IMR-90 (cell line): ENCODE measurements at regions not wholly inside any gene's neighbourhood (a gene's known extent, or its start where the extent isn't known, plus 50 kb on each side); places are given as distances from the start of the nearest gene placed in this dataset.

ENCODE experiments used
- ATAC-seq: fragments of 200-7000 bp; cut with Tn5 transposase; 2 replicates; pipeline ENCODE4 v1.9.1; 2020; ENCODE audit warnings: low read depth, mild to moderate bottlenecking, moderate library complexity
- BruUV-seq: library from RNA; stranded (reverse); fragments of 400-500 nt; replicated peaks from 2 replicates; lab custom pipeline; 2021; lab: Mats Ljungman, UMichigan
- CTCF ChIA-PET: fragments of 300-600 bp; formaldehyde crosslinking; extraction: SDS; loops from one replicate; lab custom pipeline; 2021; ENCODE audit warnings: antibody characterized with exemption; lab: Yijun Ruan, JAX
- POLR2A ChIA-PET: fragments of 300-600 bp; sonication (Branson Sonifier 250); formaldehyde crosslinking; loops from one replicate; lab custom pipeline; 2022; ENCODE audit warnings: antibody characterized with exemption; ENCODE audit not compliant: unreplicated experiment; lab: Charles Lee
- DNase-seq: peaks from one replicate; pipeline ENCODE4 v3.0.0; 2013
- H2AFZ ChIP-seq: replicated peaks from 2 replicates; pipeline ENCODE3; 2013; ENCODE audit warnings: low read length, mild to moderate bottlenecking; ENCODE audit not compliant: poor library complexity
- H2AK5ac ChIP-seq: 2 replicates; pipeline ENCODE4 v1.6.1; 2013; ENCODE audit warnings: low read depth, low read length, inconsistent platforms
- H2AK9ac ChIP-seq: replicated peaks from 2 replicates; pipeline ENCODE3; 2013; ENCODE audit warnings: mild to moderate bottlenecking, low read depth, low read length, moderate library complexity; ENCODE audit not compliant: poor library complexity
- H2BK120ac ChIP-seq: 2 replicates; pipeline ENCODE4 v1.6.1; 2013; ENCODE audit warnings: low read depth, low read length, inconsistent platforms
- H2BK15ac ChIP-seq: 3 replicates; pipeline ENCODE4 v1.6.1; 2013; ENCODE audit warnings: low read depth, low read length, inconsistent platforms
- H2BK20ac ChIP-seq: 2 replicates; pipeline ENCODE4 v1.6.1; 2013; ENCODE audit warnings: low read depth, mild to moderate bottlenecking, inconsistent platforms, low read length, moderate library complexity
- H2BK5ac ChIP-seq: 2 replicates; pipeline ENCODE4 v1.6.1; 2013; ENCODE audit warnings: mild to moderate bottlenecking, low read depth, low read length, inconsistent platforms; ENCODE audit not compliant: poor library complexity, severe bottlenecking
- H3K14ac ChIP-seq: replicated peaks from 2 replicates; pipeline ENCODE4 v1.6.1; 2013; ENCODE audit warnings: low read depth, low read length, inconsistent platforms
- H3K18ac ChIP-seq: 2 replicates; pipeline ENCODE4 v1.6.1; 2013; ENCODE audit warnings: low read depth, low read length, control low read depth
- H3K23ac ChIP-seq: 2 replicates; pipeline ENCODE4 v1.6.1; 2013; ENCODE audit warnings: low read depth, low read length, inconsistent platforms
- H3K27ac ChIP-seq: 2 replicates; pipeline ENCODE4 v1.5.1; 2013; ENCODE audit warnings: mild to moderate bottlenecking, control low read depth, low read length; ENCODE audit not compliant: insufficient read depth
- H3K27me3 ChIP-seq: 2 replicates; pipeline ENCODE4 v1.6.1; 2013; ENCODE audit warnings: low read length; ENCODE audit not compliant: control insufficient read depth, insufficient read depth
- H3K36me3 ChIP-seq: 2 replicates; pipeline ENCODE4 v1.6.1; 2013; ENCODE audit warnings: low read length, mixed read lengths; ENCODE audit not compliant: control insufficient read depth, insufficient read depth
- H3K4ac ChIP-seq: 2 replicates; pipeline ENCODE4 v1.6.1; 2013; ENCODE audit warnings: low read depth, low read length, inconsistent platforms
- H3K4me1 ChIP-seq: 2 replicates; pipeline ENCODE4 v1.6.1; 2013; ENCODE audit warnings: low read length, mixed read lengths; ENCODE audit not compliant: control insufficient read depth, insufficient read depth
- H3K4me2 ChIP-seq: 2 replicates; pipeline ENCODE4 v1.6.1; 2013; ENCODE audit warnings: low read depth, mild to moderate bottlenecking, control low read depth, low read length, moderate library complexity
- H3K4me3 ChIP-seq: 2 replicates; pipeline ENCODE4 v1.5.1; 2013; ENCODE audit warnings: low read depth, mild to moderate bottlenecking, control low read depth, low read length, moderate library complexity; ENCODE audit not compliant: insufficient read depth
- H3K56ac ChIP-seq: 2 replicates; pipeline ENCODE4 v1.6.1; 2013; ENCODE audit warnings: low read length, inconsistent platforms; ENCODE audit not compliant: insufficient read depth; ENCODE audit errors: extremely low read depth
- H3K79me1 ChIP-seq, 2 experiments: 2 replicates each; pipeline ENCODE4 v1.6.1; 2013; ENCODE audit warnings: low read length in 2 of 2, inconsistent platforms in 1 of 2, low read depth in 1 of 2
- H3K9ac ChIP-seq: 2 replicates; pipeline ENCODE4 v1.6.1; 2013; ENCODE audit warnings: low read depth, low read length, control low read depth
- H3K9me1 ChIP-seq: 2 replicates; pipeline ENCODE4 v1.6.1; 2013; ENCODE audit warnings: low read length, inconsistent platforms; ENCODE audit not compliant: insufficient read depth
- H3K9me3 ChIP-seq: 2 replicates; pipeline ENCODE4 v1.6.1; 2013; ENCODE audit warnings: low read length; ENCODE audit not compliant: control insufficient read depth, insufficient read depth
- H4K20me1 ChIP-seq: 2 replicates; pipeline ENCODE4 v1.6.1; 2013; ENCODE audit warnings: low read length, inconsistent platforms; ENCODE audit not compliant: insufficient read depth
- H4K5ac ChIP-seq: 2 replicates; pipeline ENCODE4 v1.6.1; 2013; ENCODE audit warnings: mild to moderate bottlenecking, low read depth, low read length, control low read depth
- H4K8ac ChIP-seq, 2 experiments: 2 replicates each; pipeline ENCODE4 v1.6.1; 2013; ENCODE audit warnings: low read depth in 2 of 2, low read length in 2 of 2, control low read depth in 1 of 2, inconsistent platforms in 1 of 2
- H4K91ac ChIP-seq: 2 replicates; pipeline ENCODE4 v1.6.1; 2013; ENCODE audit warnings: low read depth, low read length, inconsistent platforms; ENCODE audit not compliant: insufficient read depth
- BHLHE40 ChIP-seq: fragments of 150-350 bp; IDR thresholded peaks from 2 replicates; pipeline ENCODE4 v1.6.1; 2016; ENCODE audit warnings: mild to moderate bottlenecking, low read depth, low read length
- CEBPB ChIP-seq: IDR thresholded peaks from 2 replicates; pipeline ENCODE4 v1.6.1; 2012; ENCODE audit warnings: low read depth, low read length, improper control_type of control experiment
- CHD1 ChIP-seq: IDR thresholded peaks from 2 replicates; pipeline ENCODE4 v1.6.1; 2012; ENCODE audit warnings: low read depth, low read length, improper control_type of control experiment
- FOS ChIP-seq: fragments of 150-350 bp; IDR thresholded peaks from 2 replicates; pipeline ENCODE4 v1.6.1; 2016; ENCODE audit warnings: low read depth, low read length
- MAFK ChIP-seq: IDR thresholded peaks from 2 replicates; pipeline ENCODE4 v1.6.1; 2012; ENCODE audit warnings: low read depth, low read length, improper control_type of control experiment
- MAZ ChIP-seq: IDR thresholded peaks from 2 replicates; pipeline ENCODE4 v1.6.1; 2012; ENCODE audit warnings: low read depth, mild to moderate bottlenecking, low read length, improper control_type of control experiment, moderate library complexity, borderline replicate concordance
- MXI1 ChIP-seq: IDR thresholded peaks from 2 replicates; pipeline ENCODE4 v1.6.1; 2012; ENCODE audit warnings: low read depth, mild to moderate bottlenecking, low read length, moderate library complexity, borderline replicate concordance
- NFE2L2 ChIP-seq: fragments of 150-350 bp; IDR thresholded peaks from 2 replicates; pipeline ENCODE4 v1.6.1; 2016; ENCODE audit warnings: low read depth, mild to moderate bottlenecking, low read length
- POLR2A ChIP-seq: IDR thresholded peaks from 2 replicates; pipeline ENCODE4 v1.6.1; 2012; ENCODE audit warnings: mild to moderate bottlenecking, low read depth, low read length
- RAD21 ChIP-seq: IDR thresholded peaks from 2 replicates; pipeline ENCODE4 v1.6.1; 2012; ENCODE audit warnings: low read length, improper control_type of control experiment
- RCOR1 ChIP-seq: IDR thresholded peaks from 2 replicates; pipeline ENCODE4 v1.6.1; 2012; ENCODE audit warnings: mild to moderate bottlenecking, low read length, improper control_type of control experiment; ENCODE audit not compliant: insufficient replicate concordance
- RFX5 ChIP-seq: IDR thresholded peaks from 2 replicates; pipeline ENCODE4 v1.8.0; 2012; ENCODE audit warnings: low read depth, mild to moderate bottlenecking, low read length, moderate library complexity
- SMC3 ChIP-seq: fragments of 150-350 bp; IDR thresholded peaks from 2 replicates; pipeline ENCODE4 v1.6.1; 2016; ENCODE audit warnings: low read depth, mild to moderate bottlenecking, antibody characterized with exemption, low read length, moderate library complexity
- whole genome bisulfite sequencing, 2 experiments: methylation state at CpG; one replicate each; pipeline versions ENCODE4 v1.1.5 to v1.1.7; 2013; ENCODE audit warnings: missing lambda C conversion rate in 2 of 2; ENCODE audit not compliant: insufficient read length in 1 of 2; ENCODE audit errors: extremely low coverage in 2 of 2; 5-methylcytosine and 5-hydroxymethylcytosine counted together
- dilution Hi-C: fragments of 300-500 bp; cut with HindIII; formaldehyde crosslinking; loops from one replicate; pipeline ENCODE4 v1.14.3; 2018; ENCODE audit warnings: low sequenced_read_pairs; ENCODE audit not compliant: unreplicated experiment
- in situ Hi-C: fragments of 300-500 bp; cut with MboI; formaldehyde crosslinking; loops from 3 replicates; pipeline ENCODE4 v1.14.3; 2019; ENCODE audit warnings: low sequenced_read_pairs, inconsistent platforms, mixed read lengths
- intact Hi-C: fragments of 100-400 bp; cut with micrococcal nuclease; formaldehyde crosslinking; loops from 2 replicates; pipeline ENCODE4 v1.10.0; 2022
- TF ChIP-seq, protein P1 (sequence below): fragments of 150-350 bp; IDR thresholded peaks from 2 replicates; pipeline ENCODE4 v1.6.1; 2017; ENCODE audit warnings: mild to moderate bottlenecking, antibody characterized with exemption, low read length, low read depth
- TF ChIP-seq, protein P2 (sequence below): fragments of 150-350 bp; IDR thresholded peaks from 2 replicates; pipeline ENCODE4 v1.6.1; 2016; ENCODE audit warnings: low read depth, mild to moderate bottlenecking, low read length, moderate library complexity, borderline replicate concordance
- TF ChIP-seq, protein P3 (sequence below): conservative IDR thresholded peaks from 2 replicates; pipeline ENCODE4 v1.5.1; 2012; ENCODE audit warnings: mild to moderate bottlenecking, low read depth, low read length, improper control_type of control experiment

DNA sequence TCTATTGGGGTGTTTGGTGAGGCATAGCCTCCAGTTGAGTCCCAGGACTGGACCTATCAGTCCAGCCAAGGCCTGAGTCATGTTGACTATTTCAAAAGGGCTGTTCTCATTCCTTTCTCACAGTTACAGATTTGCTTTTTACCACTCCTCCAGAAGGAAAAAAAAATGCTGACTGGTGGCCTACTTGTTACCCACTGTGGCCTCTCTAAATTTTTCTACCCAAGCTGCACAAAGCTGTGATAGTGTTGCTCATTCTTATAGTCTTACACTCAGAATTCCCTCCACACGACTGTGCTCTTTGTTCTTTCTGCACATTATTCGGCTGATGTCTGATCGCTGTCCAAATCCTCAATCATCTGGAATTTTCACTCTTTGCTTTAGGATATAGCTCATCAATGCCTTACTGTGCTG is 1142.2 kb downstream of the IGSF11 start:
- Histone ChIP-seq H3K4me3 (no peak overlapping the region), H4K20me1 (no peaks in the 10 kb centered on the region), H3K23ac (no peak overlapping the region), H3K9me3 (no peaks in the 10 kb centered on the region), H3K27ac (no peak overlapping the region), H2BK15ac (no peak overlapping the region), H2AK9ac (no peak overlapping the region), H4K91ac (no peak overlapping the region), H3K9ac (no peak overlapping the region), H4K8ac (no peak overlapping the region), H3K14ac (no peak overlapping the region), H3K4me1 (peaks cover 4% of the 10 kb centered on the region; the same call in 1 of the 2 replicates), H3K4me2 (peak overlapping the region; percentile 63), H3K36me3 (no peaks in the 10 kb centered on the region), H4K5ac (no peak overlapping the region; the same call in 1 of the 2 replicates), H3K9me1 (0 out of 2 replicates have a peak, but pooled peaks cover 5% of the 10 kb centered on the region), H3K27me3 (no peaks in the 10 kb centered on the region), H2BK5ac (no peak overlapping the region), H3K56ac (no peak overlapping the region), H2BK120ac (no peak overlapping the region), H2AK5ac (no peak overlapping the region), H2AFZ (no peak overlapping the region), H3K4ac (no peak overlapping the region), H3K18ac (peak overlapping the region; percentile 75; the same call in 1 of the 2 replicates), H2BK20ac (no peak overlapping the region), H3K79me1 (no peaks in the 10 kb centered on the region)
- in situ Hi-C loops (no loop called here), intact Hi-C loops (no loop called here), dilution Hi-C loops (no loop called here)
- POLR2A ChIA-PET = no interaction called here
- WGBS, 2 experiments = 42% methylated on average over 2 of the region's 3 CpGs; no CpG with 5 or more reads in 1 of the 2 experiments
- no TSS peak for BruUV-seq
- ATAC-seq = peak; percentile 51
- DNase-seq = peak; percentile 75
- CTCF ChIA-PET = no interaction called here
- TF ChIP-seq MAZ (no peak), POLR2A (no peak), RFX5 (no peak), RAD21 (no peak), NFE2L2 (peak; percentile 17; the same call in 1 of the 2 replicates), BHLHE40 (no peak), MAFK (peak; percentile 89), RCOR1 (no peak), CHD1 (no peak), SMC3 (no peak), CEBPB (0 out of 2 replicates have a peak, but pooled peaks have one; percentile 13), MXI1 (no peak), FOS (no peak)
- TF ChIP-seq, protein P1, sequence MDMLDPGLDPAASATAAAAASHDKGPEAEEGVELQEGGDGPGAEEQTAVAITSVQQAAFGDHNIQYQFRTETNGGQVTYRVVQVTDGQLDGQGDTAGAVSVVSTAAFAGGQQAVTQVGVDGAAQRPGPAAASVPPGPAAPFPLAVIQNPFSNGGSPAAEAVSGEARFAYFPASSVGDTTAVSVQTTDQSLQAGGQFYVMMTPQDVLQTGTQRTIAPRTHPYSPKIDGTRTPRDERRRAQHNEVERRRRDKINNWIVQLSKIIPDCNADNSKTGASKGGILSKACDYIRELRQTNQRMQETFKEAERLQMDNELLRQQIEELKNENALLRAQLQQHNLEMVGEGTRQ = no peak
- TF ChIP-seq, protein P2, sequence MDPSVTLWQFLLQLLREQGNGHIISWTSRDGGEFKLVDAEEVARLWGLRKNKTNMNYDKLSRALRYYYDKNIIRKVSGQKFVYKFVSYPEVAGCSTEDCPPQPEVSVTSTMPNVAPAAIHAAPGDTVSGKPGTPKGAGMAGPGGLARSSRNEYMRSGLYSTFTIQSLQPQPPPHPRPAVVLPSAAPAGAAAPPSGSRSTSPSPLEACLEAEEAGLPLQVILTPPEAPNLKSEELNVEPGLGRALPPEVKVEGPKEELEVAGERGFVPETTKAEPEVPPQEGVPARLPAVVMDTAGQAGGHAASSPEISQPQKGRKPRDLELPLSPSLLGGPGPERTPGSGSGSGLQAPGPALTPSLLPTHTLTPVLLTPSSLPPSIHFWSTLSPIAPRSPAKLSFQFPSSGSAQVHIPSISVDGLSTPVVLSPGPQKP = no peak
- TF ChIP-seq, protein P3, sequence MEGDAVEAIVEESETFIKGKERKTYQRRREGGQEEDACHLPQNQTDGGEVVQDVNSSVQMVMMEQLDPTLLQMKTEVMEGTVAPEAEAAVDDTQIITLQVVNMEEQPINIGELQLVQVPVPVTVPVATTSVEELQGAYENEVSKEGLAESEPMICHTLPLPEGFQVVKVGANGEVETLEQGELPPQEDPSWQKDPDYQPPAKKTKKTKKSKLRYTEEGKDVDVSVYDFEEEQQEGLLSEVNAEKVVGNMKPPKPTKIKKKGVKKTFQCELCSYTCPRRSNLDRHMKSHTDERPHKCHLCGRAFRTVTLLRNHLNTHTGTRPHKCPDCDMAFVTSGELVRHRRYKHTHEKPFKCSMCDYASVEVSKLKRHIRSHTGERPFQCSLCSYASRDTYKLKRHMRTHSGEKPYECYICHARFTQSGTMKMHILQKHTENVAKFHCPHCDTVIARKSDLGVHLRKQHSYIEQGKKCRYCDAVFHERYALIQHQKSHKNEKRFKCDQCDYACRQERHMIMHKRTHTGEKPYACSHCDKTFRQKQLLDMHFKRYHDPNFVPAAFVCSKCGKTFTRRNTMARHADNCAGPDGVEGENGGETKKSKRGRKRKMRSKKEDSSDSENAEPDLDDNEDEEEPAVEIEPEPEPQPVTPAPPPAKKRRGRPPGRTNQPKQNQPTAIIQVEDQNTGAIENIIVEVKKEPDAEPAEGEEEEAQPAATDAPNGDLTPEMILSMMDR = no peak
